CD4-positive, alpha-beta T cell treated with Interleukin-15 for 4 hours (primary cell): ENCODE measurements at regions not wholly inside any gene's neighbourhood (a gene's known extent, or its start where the extent isn't known, plus 50 kb on each side); places are given as distances from the start of the nearest gene placed in this dataset.
"Not testable (repeated sequence)": the region's sequence is repeated elsewhere in the genome, so short reads cannot be mapped to it uniquely, and the experiment has no call there.

ENCODE experiments used
- DNase-seq: peaks from one replicate; pipeline ENCODE4 v3.0.0-alpha.2; 2020; ENCODE audit warnings: low spot score

- no peak for DNase-seq
These were observed 59.9 kb downstream of the MINAR1 start for GRCh38 chr15:79492065-79492464.

- DNase-seq, result no peak
These were observed 62.3 kb downstream of the MINAR1 start for GRCh38 chr15:79494384-79494909.

- no peak for DNase-seq
These were observed 63.0 kb downstream of the MINAR1 start for GRCh38 chr15:79494963-79495755.

GRCh38 chr15:79495775-79496174 lies 63.6 kb downstream of the MINAR1 start:
- no peak for DNase-seq

- no peak for DNase-seq
These were observed 64.7 kb downstream of the MINAR1 start for GRCh38 chr15:79496838-79497237.

- DNase-seq, result no peak
These were observed 69.0 kb downstream of the MINAR1 start for GRCh38 chr15:79501086-79501485.

- no peak for DNase-seq
These were observed 73.8 kb downstream of the MINAR1 start for GRCh38 chr15:79505956-79506355.

GRCh38 chr15:79512844-79513243 lies 80.7 kb downstream of the MINAR1 start:
- DNase-seq, result not testable (repeated sequence)

- DNase-seq, result no peak
These were observed 81.3 kb downstream of the MINAR1 start for GRCh38 chr15:79513417-79513816.

GRCh38 chr15:79513940-79514339 lies 81.8 kb downstream of the MINAR1 start:
- DNase-seq, result no peak

- DNase-seq, result no peak
These were observed 83.3 kb downstream of the MINAR1 start for GRCh38 chr15:79515300-79516027.

- no peak for DNase-seq
These were observed 84.0 kb downstream of the MINAR1 start for GRCh38 chr15:79516155-79516554.

GRCh38 chr15:79516646-79517045 lies 84.5 kb downstream of the MINAR1 start:
- DNase-seq, result no peak

GRCh38 chr15:79519628-79520027 lies 87.5 kb downstream of the MINAR1 start:
- DNase-seq, result no peak

GRCh38 chr15:79520654-79521053 lies 88.5 kb downstream of the MINAR1 start:
- DNase-seq, result no peak

GRCh38 chr15:79522656-79523055 lies 90.5 kb downstream of the MINAR1 start:
- DNase-seq, result no peak

GRCh38 chr15:79523266-79523665 lies 91.1 kb downstream of the MINAR1 start:
- no peak for DNase-seq

GRCh38 chr15:79524531-79524930 lies 92.4 kb downstream of the MINAR1 start:
- no peak for DNase-seq

- DNase-seq, result no peak
These were observed 94.2 kb downstream of the MINAR1 start for GRCh38 chr15:79526376-79526775.

GRCh38 chr15:79527821-79528220 lies 95.7 kb downstream of the MINAR1 start:
- no peak for DNase-seq

GRCh38 chr15:79529157-79529785 lies 97.1 kb downstream of the MINAR1 start:
- DNase-seq, result no peak

GRCh38 chr15:79535536-79535935 lies 103.4 kb downstream of the MINAR1 start:
- no peak for DNase-seq

GRCh38 chr15:79538527-79538926 lies 106.4 kb downstream of the MINAR1 start:
- DNase-seq, result no peak
